GM19043 (cell line): ENCODE measurements at regions not wholly inside any gene's neighbourhood (a gene's known extent, or its start where the extent isn't known, plus 50 kb on each side); places are given as distances from the start of the nearest gene placed in this dataset.

Experiments
- ATAC-seq: cut with Tn5 transposase; IDR thresholded peaks from one replicate; pipeline ENCODE4 v1.9.1; 2021; ENCODE audit warnings: low read depth; ENCODE audit not compliant: unreplicated experiment

- ATAC-seq, result no peak
These were observed 210.8 kb downstream of the SEMA6A start for GRCh38 chr5:116363780-116364179.

GRCh38 chr5:116361979-116362577 lies 212.5 kb downstream of the SEMA6A start:
- no peak for ATAC-seq

GRCh38 chr5:116361171-116361967 lies 213.3 kb downstream of the SEMA6A start:
- ATAC-seq, result no peak

- no peak for ATAC-seq
These were observed 214.4 kb downstream of the SEMA6A start for GRCh38 chr5:116360008-116360853.

GRCh38 chr5:116359592-116359991 lies 215.0 kb downstream of the SEMA6A start:
- ATAC-seq, result no peak

GRCh38 chr5:116358911-116359418 lies 215.7 kb downstream of the SEMA6A start:
- peak; percentile 99 for ATAC-seq

- no peak for ATAC-seq
These were observed 216.6 kb downstream of the SEMA6A start for GRCh38 chr5:116358015-116358523.

- no peak for ATAC-seq
These were observed 218.6 kb downstream of the SEMA6A start for GRCh38 chr5:116355819-116356601.

- ATAC-seq, result no peak
These were observed 219.9 kb downstream of the SEMA6A start for GRCh38 chr5:116354699-116355098.

- ATAC-seq, result no peak
These were observed 227.0 kb downstream of the SEMA6A start for GRCh38 chr5:116347657-116348056.

GRCh38 chr5:116343961-116344360 lies 230.7 kb downstream of the SEMA6A start:
- no peak for ATAC-seq
